RWPE2 (cell line): ENCODE measurements at regions not wholly inside any gene's neighbourhood (a gene's known extent, or its start where the extent isn't known, plus 50 kb on each side); places are given as distances from the start of the nearest gene placed in this dataset.

Experiments used
- ATAC-seq: fragments of 200-7000 bp; cut with Tn5 transposase; 3 replicates; pipeline ENCODE4 v1.9.1; 2021; ENCODE audit warnings: low read depth
- DNase-seq: peaks from one replicate; pipeline ENCODE4 v3.0.0-alpha.2; 2020; ENCODE audit warnings: low spot score
- H3K27ac ChIP-seq: fragments of 450-650 bp; 2 replicates; pipeline ENCODE4 v1.5.1; 2017; ENCODE audit warnings: mild to moderate bottlenecking; ENCODE audit not compliant: poor library complexity, severe bottlenecking
- H3K27me3 ChIP-seq: fragments of 250-450 bp; sonication (Bioruptor Pico); 2 replicates; pipeline ENCODE4 v1.5.1; 2021; ENCODE audit warnings: mild to moderate bottlenecking, moderate library complexity; ENCODE audit not compliant: insufficient read depth, poor library complexity, severe bottlenecking
- H3K36me3 ChIP-seq: fragments of 250-450 bp; sonication (Bioruptor Pico); 2 replicates; pipeline ENCODE4 v1.5.1; 2020; ENCODE audit warnings: low read depth, mild to moderate bottlenecking, moderate library complexity
- H3K4me1 ChIP-seq: fragments of 250-450 bp; sonication (Bioruptor Pico); 2 replicates; pipeline ENCODE4 v1.5.1; 2021; ENCODE audit warnings: mild to moderate bottlenecking, moderate library complexity; ENCODE audit not compliant: insufficient read depth, poor library complexity, severe bottlenecking
- H3K4me3 ChIP-seq: fragments of 250-450 bp; sonication (Bioruptor Pico); 2 replicates; pipeline ENCODE4 v1.5.1; 2021; ENCODE audit warnings: mild to moderate bottlenecking, moderate library complexity; ENCODE audit not compliant: severe bottlenecking
- H3K9me3 ChIP-seq: fragments of 250-450 bp; sonication (Bioruptor Pico); 2 replicates; pipeline ENCODE4 v1.5.1; 2021; ENCODE audit warnings: mild to moderate bottlenecking, moderate library complexity; ENCODE audit not compliant: severe bottlenecking
- TF ChIP-seq, protein P1 (sequence below): fragments of 450-650 bp; IDR thresholded peaks from one replicate; pipeline ENCODE4 v1.5.1; 2017; ENCODE audit warnings: mild to moderate bottlenecking, moderate library complexity; ENCODE audit not compliant: poor library complexity, severe bottlenecking

DNA sequence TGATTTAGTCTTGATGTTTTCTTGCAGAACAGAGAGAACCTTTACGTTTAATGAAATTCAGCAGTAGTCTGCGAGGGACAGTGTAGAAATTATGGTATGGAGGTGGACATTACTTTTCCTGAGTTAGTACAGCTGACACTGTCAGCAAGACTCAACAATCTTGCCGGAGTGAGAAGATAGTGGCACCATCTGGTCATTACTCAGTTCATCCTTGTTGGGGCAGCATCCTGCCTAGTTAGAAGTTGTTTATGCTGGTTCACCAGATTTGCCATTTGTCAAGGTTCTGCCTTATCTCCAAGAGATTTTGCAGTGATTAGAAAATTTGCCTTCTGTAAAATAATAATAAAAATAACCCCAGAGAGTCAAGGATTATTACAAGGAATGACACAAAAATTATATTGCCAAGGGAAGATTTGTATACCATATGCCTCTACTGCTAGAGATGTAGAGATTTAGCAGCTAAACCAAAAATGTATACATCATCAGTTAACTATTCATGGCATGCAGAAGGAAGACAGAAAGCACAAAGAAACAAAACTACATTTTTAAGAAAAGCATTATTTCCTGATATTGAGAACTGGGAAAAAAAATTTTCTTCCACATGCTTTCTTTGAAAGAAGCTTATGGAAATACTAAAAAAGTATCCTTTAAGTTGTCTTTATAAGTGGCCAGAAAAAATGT lies 1967.4 kb downstream of the NCAM2 start:
- no peak for DNase-seq
- H3K4me3 ChIP-seq, result no peak overlapping the region

DNA sequence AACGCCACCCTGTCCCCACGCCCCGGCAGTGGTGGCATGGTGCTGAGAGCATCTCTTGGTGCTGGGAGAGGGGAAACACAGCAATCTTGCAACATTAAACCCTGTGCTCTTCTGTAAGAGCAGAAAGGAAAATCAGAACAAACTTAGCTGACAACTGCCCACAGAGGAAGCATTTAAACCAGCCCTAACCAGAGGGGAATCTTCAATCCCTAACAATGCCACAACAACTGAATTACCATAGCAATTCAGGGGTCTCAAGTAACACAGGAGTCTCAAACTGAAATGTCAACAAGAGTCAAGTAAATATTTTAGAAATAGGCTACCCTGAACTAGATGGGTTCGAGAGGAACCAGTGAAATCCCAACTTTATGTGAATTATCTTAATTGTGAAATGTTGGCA lies 1983.6 kb downstream of the NCAM2 start:
- DNase-seq (no peak), ATAC-seq (no peak)
- no peaks in the 10 kb centered on the region for H3K9me3 ChIP-seq
- H3K4me3 ChIP-seq, result no peak overlapping the region
- H3K36me3 ChIP-seq, result no peaks in the 10 kb centered on the region
- H3K27me3 ChIP-seq, result no peaks in the 10 kb centered on the region
- H3K4me1 ChIP-seq, result no peaks in the 10 kb centered on the region
- H3K27ac ChIP-seq, result no peak overlapping the region
- TF ChIP-seq, protein P1, sequence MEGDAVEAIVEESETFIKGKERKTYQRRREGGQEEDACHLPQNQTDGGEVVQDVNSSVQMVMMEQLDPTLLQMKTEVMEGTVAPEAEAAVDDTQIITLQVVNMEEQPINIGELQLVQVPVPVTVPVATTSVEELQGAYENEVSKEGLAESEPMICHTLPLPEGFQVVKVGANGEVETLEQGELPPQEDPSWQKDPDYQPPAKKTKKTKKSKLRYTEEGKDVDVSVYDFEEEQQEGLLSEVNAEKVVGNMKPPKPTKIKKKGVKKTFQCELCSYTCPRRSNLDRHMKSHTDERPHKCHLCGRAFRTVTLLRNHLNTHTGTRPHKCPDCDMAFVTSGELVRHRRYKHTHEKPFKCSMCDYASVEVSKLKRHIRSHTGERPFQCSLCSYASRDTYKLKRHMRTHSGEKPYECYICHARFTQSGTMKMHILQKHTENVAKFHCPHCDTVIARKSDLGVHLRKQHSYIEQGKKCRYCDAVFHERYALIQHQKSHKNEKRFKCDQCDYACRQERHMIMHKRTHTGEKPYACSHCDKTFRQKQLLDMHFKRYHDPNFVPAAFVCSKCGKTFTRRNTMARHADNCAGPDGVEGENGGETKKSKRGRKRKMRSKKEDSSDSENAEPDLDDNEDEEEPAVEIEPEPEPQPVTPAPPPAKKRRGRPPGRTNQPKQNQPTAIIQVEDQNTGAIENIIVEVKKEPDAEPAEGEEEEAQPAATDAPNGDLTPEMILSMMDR, result no peak

More for the DNA sequence above, 1967.4 kb downstream of the NCAM2 start:
- no peak for ATAC-seq
- H3K4me1 ChIP-seq, result no peaks in the 10 kb centered on the region
- TF ChIP-seq, protein P1, result no peak
- no peaks in the 10 kb centered on the region for H3K36me3 ChIP-seq
- no peaks in the 10 kb centered on the region for H3K9me3 ChIP-seq
- no peaks in the 10 kb centered on the region for H3K27me3 ChIP-seq
- no peak overlapping the region for H3K27ac ChIP-seq

DNA sequence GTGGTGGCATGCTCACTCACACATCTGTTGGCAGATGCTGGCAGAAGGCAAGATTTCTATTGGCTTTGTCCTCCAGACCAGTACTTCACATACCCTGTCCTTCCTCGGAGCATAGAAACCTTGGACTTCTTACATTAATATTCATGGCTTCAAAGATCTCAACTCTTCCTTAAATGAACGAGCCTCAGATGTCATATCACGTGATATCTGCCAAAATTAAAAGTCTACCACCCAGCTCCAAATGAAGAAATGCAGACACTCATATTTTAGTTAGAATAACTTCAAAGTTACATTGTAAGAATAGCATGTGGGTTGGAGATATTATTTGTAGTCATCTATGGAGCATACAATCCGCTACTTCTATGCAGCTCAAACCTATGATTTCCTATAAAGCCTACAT lies 1994.9 kb downstream of the NCAM2 start:
- TF ChIP-seq, protein P1, result no peak
- Histone ChIP-seq H3K27ac (no peak overlapping the region), H3K27me3 (no peaks in the 10 kb centered on the region), H3K9me3 (no peaks in the 10 kb centered on the region), H3K36me3 (no peaks in the 10 kb centered on the region), H3K4me3 (no peak overlapping the region), H3K4me1 (no peaks in the 10 kb centered on the region)
- no peak for ATAC-seq
- no peak for DNase-seq

DNA sequence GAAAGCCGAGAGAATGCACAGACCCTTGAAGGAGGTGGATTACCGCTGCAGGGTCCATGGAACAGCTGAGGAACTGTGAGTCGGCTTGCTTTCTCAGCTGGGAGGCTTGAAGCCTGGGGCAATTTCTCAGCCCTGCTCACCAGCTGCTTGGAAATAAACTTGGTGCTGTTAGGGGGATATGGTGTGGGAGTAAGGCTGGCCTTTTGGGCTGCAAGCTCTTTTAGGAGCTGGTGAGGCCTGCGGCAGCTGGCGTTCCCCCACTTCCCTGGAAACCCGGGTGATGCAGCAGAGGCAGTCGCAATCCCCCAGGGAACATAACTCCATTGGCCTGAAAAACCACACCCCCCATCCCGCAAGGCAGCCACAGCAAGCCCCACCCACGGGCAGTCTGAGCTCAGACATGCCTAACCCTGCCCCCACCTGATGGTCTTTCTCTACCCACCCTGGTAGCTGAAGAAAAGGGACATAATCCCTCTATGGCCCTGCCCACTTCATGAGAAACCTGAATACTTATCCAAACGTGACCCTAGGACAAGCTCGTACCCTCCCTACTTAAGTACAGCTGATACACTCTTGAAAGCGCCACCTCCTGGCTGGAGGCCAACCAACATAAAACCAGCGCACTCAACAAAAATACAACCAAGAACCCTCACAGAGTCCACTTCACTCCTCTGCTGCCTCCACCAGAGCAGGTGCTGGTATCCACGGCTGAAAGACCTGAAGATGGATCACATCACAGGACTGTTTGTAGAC lies 1995.8 kb downstream of the NCAM2 start:
- H3K4me1 ChIP-seq, result no peaks in the 10 kb centered on the region
- H3K9me3 ChIP-seq, result no peaks in the 10 kb centered on the region
- H3K27me3 ChIP-seq, result no peaks in the 10 kb centered on the region
- DNase-seq, result no peak
- TF ChIP-seq, protein P1, result no peak
- H3K27ac ChIP-seq, result no peak overlapping the region
- no peak overlapping the region for H3K4me3 ChIP-seq
- H3K36me3 ChIP-seq, result no peaks in the 10 kb centered on the region
- no peak for ATAC-seq

DNA sequence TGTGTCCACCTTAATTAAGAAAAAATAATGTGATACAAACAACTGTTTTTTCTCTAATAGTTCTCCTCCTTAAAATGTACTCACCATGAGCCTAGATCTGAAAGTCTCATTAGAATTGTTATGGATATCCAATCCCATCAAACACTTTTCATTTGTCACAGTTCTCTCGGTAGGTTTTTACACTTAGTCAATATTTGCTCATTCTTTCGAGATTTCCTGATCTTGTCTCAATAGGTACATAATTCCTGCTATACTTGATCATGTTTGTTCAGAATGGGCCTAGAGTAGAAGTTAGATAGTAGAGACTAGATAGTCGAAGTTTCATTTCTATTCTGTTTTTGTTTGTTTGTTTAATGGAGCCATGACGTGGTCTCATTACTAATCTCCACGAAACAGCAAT lies 2005.7 kb downstream of the NCAM2 start:
- TF ChIP-seq, protein P1, result no peak
- ATAC-seq (no peak), DNase-seq (no peak)
- Histone ChIP-seq H3K4me1 (no peaks in the 10 kb centered on the region), H3K4me3 (no peak overlapping the region), H3K9me3 (no peaks in the 10 kb centered on the region), H3K27ac (no peak overlapping the region), H3K27me3 (no peaks in the 10 kb centered on the region), H3K36me3 (no peaks in the 10 kb centered on the region)
